ENCODE measurements at regions not wholly inside any gene's neighbourhood (a gene's known extent, or its start where the extent isn't known, plus 50 kb on each side); places are given as distances from the start of the nearest gene placed in this dataset.
"Not testable (repeated sequence)": the region's sequence is repeated elsewhere in the genome, so short reads cannot be mapped to it uniquely, and the experiment has no call there.

GRCh38 chr16:63769211-63769610, 1352.7 kb downstream of the CDH11 start:
- H3K27me3 ChIP-seq (ENCODE audit: control insufficient read depth, insufficient read depth, low read length), result no peaks in the 10 kb centered on the region
- no peak overlapping the region for H3K27ac ChIP-seq (ENCODE audit: low read length)
- peaks cover 7 to 11% of the 10 kb centered on the region in 2 donors for H3K9me3 Mint-ChIP-seq
- H3K4me1 Mint-ChIP-seq, result no peaks in the 10 kb centered on the region
- DNase-seq, result no peak
- no peak overlapping the region for H3K4me3 ChIP-seq (ENCODE audit: low read length)
- no peak for TF ChIP-seq CTCF (IDR thresholded peaks at IDR 0.05)
- H3K36me3 Mint-ChIP-seq, result no peaks in the 10 kb centered on the region
- no peaks in the 10 kb centered on the region for H3K27me3 Mint-ChIP-seq (ENCODE audit: low read depth in 2 of 2)
- 63% methylated on average over 2 of the region's 2 CpGs for WGBS (ENCODE audit: insufficient coverage)
- no peak for ATAC-seq
- H3K36me3 ChIP-seq (ENCODE audit: control insufficient read depth, insufficient read depth, low read length), result no peaks in the 10 kb centered on the region
- H3K4me1 ChIP-seq (ENCODE audit: control insufficient read depth, insufficient read depth, low read length), result no peaks in the 10 kb centered on the region
- no peak overlapping the region for H3K4me3 Mint-ChIP-seq
- no peak overlapping the region for H3K27ac Mint-ChIP-seq
- no peaks in the 10 kb centered on the region for H3K9me3 ChIP-seq (ENCODE audit: control insufficient read depth, insufficient read depth, low read length)
- intact Hi-C loops (cut with micrococcal nuclease), result no loop called here

GRCh38 chr16:63760246-63760645, 1361.6 kb downstream of the CDH11 start:
- ATAC-seq; H3K4me1 ChIP-seq (ENCODE audit: control insufficient read depth, insufficient read depth, low read length); H3K27ac Mint-ChIP-seq; H3K27me3 ChIP-seq (ENCODE audit: control insufficient read depth, insufficient read depth, low read length); H3K4me1 Mint-ChIP-seq; intact Hi-C loops (cut with micrococcal nuclease); H3K27me3 Mint-ChIP-seq (ENCODE audit: low read depth in 2 of 2); H3K27ac ChIP-seq (ENCODE audit: low read length); DNase-seq; H3K4me3 ChIP-seq (ENCODE audit: low read length); H3K36me3 ChIP-seq (ENCODE audit: control insufficient read depth, insufficient read depth, low read length); H3K36me3 Mint-ChIP-seq; H3K4me3 Mint-ChIP-seq; H3K9me3 ChIP-seq (ENCODE audit: control insufficient read depth, insufficient read depth, low read length): not testable (repeated sequence)
- peaks cover 18 to 27% of the 10 kb centered on the region in 2 donors for H3K9me3 Mint-ChIP-seq
- 86% methylated on average over 9 of the region's 11 CpGs for WGBS (ENCODE audit: insufficient coverage)

GRCh38 chr16:63752347-63752746, 1369.5 kb downstream of the CDH11 start:
- Histone ChIP-seq H3K36me3 (ENCODE audit: control insufficient read depth, insufficient read depth, low read length) (no peaks in the 10 kb centered on the region), H3K9me3 (ENCODE audit: control insufficient read depth, insufficient read depth, low read length) (no peaks in the 10 kb centered on the region), H3K27me3 (ENCODE audit: control insufficient read depth, insufficient read depth, low read length) (no peaks in the 10 kb centered on the region), H3K27ac (ENCODE audit: low read length) (no peak overlapping the region), H3K4me1 (ENCODE audit: control insufficient read depth, insufficient read depth, low read length) (no peaks in the 10 kb centered on the region), H3K4me3 (ENCODE audit: low read length) (no peak overlapping the region)
- Mint-ChIP-seq H3K27me3 (ENCODE audit: low read depth in 2 of 2) (no peaks in the 10 kb centered on the region), H3K36me3 (peaks cover 7% of the 10 kb centered on the region), H3K4me3 (no peak overlapping the region), H3K4me1 (no peaks in the 10 kb centered on the region), H3K9me3 (peaks cover 25 to 30% of the 10 kb centered on the region in 2 donors), H3K27ac (no peak overlapping the region)
- ATAC-seq (no peak), DNase-seq (no peak)
- intact Hi-C loops (cut with micrococcal nuclease), result no loop called here
- TF ChIP-seq CTCF (IDR thresholded peaks at IDR 0.05), result no peak

- no peak overlapping the region for H3K27ac ChIP-seq (ENCODE audit: low read length)
- Mint-ChIP-seq H3K4me1 (no peaks in the 10 kb centered on the region), H3K27me3 (ENCODE audit: low read depth in 2 of 2) (no peaks in the 10 kb centered on the region), H3K27ac (no peak overlapping the region), H3K36me3 (peaks cover 20% of the 10 kb centered on the region), H3K9me3 (peaks cover 24 to 32% of the 10 kb centered on the region in 2 donors), H3K4me3 (no peak overlapping the region)
- intact Hi-C loops (cut with micrococcal nuclease), result no loop called here
- no peak for DNase-seq
- no peak overlapping the region for H3K4me3 ChIP-seq (ENCODE audit: low read length)
- H3K27me3 ChIP-seq (ENCODE audit: control insufficient read depth, insufficient read depth, low read length), result no peaks in the 10 kb centered on the region
- H3K36me3 ChIP-seq (ENCODE audit: control insufficient read depth, insufficient read depth, low read length), result no peaks in the 10 kb centered on the region
- no peak for ATAC-seq
- no peaks in the 10 kb centered on the region for H3K4me1 ChIP-seq (ENCODE audit: control insufficient read depth, insufficient read depth, low read length)
- no peaks in the 10 kb centered on the region for H3K9me3 ChIP-seq (ENCODE audit: control insufficient read depth, insufficient read depth, low read length)
- TF ChIP-seq CTCF (IDR thresholded peaks at IDR 0.05), result no peak
Observed at GRCh38 chr16:63749276-63749675, 1372.6 kb downstream of the CDH11 start.

All from natural killer cell (primary cell).